Sigmoid colon (tissue), 4 donors: ENCODE measurements at regions not wholly inside any gene's neighbourhood (a gene's known extent, or its start where the extent isn't known, plus 50 kb on each side); places are given as distances from the start of the nearest gene placed in this dataset.

Source experiments
- CTCF ChIP-seq, 4 experiments: fragments of 450-650 bp in 3 of 4; fragments of 200-600 bp in 1 of 4; IDR thresholded peaks; one replicate each; pipeline ENCODE4 v1.5.1; 2016 to 2019; ENCODE audit warnings: antibody characterized with exemption in 4 of 4, mild to moderate bottlenecking in 3 of 4, moderate library complexity in 2 of 4
- EP300 ChIP-seq, 4 donors: sonication (generic); formaldehyde crosslinking; IDR thresholded peaks; one replicate each; pipeline ENCODE4 v1.6.1; 2017; ENCODE audit warnings: antibody characterized with exemption in 4 of 4
- POLR2A ChIP-seq, 2 donors: fragments of 450-650 bp; IDR thresholded peaks; one replicate each; pipeline ENCODE4 v1.6.1; 2016; ENCODE audit warnings: antibody characterized with exemption in 2 of 2, mild to moderate bottlenecking in 2 of 2, moderate library complexity in 2 of 2

GRCh38 chr16:5361322-5361721 is 263.7 kb upstream of the EEF2KMT start:
- TF ChIP-seq CTCF (IDR thresholded peaks at IDR 0.05) (no peak), EP300 (IDR thresholded peaks at IDR 0.05) (no peak), POLR2A (IDR thresholded peaks at IDR 0.05) (no peak)
